ENCODE measurements at regions not wholly inside any gene's neighbourhood (a gene's known extent, or its start where the extent isn't known, plus 50 kb on each side); places are given as distances from the start of the nearest gene placed in this dataset.

DNA sequence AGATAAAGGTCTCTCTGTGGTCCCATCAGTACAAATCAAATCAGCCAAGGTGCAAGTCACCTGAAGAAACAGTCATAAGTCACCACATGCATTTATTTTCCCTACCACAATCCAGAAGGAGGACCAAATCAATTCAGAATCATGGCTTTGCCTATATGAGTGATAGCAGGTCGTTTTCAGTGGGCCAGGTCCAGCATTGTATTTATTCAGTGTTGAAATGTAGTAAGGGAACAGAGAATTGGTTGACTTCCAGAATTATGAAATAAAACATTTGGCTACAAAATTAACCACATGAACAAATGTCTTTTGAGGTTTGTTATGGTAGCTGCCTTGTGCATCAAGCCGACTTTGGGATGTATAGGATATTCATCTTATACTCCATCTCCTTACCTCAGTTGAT is 88.4 kb downstream of the POLR1F start:
- TF ChIP-seq, protein P1, sequence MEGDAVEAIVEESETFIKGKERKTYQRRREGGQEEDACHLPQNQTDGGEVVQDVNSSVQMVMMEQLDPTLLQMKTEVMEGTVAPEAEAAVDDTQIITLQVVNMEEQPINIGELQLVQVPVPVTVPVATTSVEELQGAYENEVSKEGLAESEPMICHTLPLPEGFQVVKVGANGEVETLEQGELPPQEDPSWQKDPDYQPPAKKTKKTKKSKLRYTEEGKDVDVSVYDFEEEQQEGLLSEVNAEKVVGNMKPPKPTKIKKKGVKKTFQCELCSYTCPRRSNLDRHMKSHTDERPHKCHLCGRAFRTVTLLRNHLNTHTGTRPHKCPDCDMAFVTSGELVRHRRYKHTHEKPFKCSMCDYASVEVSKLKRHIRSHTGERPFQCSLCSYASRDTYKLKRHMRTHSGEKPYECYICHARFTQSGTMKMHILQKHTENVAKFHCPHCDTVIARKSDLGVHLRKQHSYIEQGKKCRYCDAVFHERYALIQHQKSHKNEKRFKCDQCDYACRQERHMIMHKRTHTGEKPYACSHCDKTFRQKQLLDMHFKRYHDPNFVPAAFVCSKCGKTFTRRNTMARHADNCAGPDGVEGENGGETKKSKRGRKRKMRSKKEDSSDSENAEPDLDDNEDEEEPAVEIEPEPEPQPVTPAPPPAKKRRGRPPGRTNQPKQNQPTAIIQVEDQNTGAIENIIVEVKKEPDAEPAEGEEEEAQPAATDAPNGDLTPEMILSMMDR (IDR thresholded peaks at IDR 0.05) = no peak
- no peak for TF ChIP-seq POLR2A (IDR thresholded peaks at IDR 0.05)
- no peak for TF ChIP-seq POLR2AphosphoS5 (IDR thresholded peaks at IDR 0.05)

All from breast epithelium (tissue), 3 donors.